ENCODE measurements at regions not wholly inside any gene's neighbourhood (a gene's known extent, or its start where the extent isn't known, plus 50 kb on each side); places are given as distances from the start of the nearest gene placed in this dataset.

GRCh38 chr10:128307820-128308219 is 181.6 kb upstream of the MKI67 start:
- TF ChIP-seq EZH2phosphoT487 (IDR thresholded peaks at IDR 0.05; ENCODE audit: low read depth, severe bottlenecking, unreplicated experiment) = no peak
- TF ChIP-seq EZH2 (IDR thresholded peaks at IDR 0.05; ENCODE audit: borderline replicate concordance) = no peak
- no peak for TF ChIP-seq CTCF (IDR thresholded peaks at IDR 0.05; ENCODE audit: poor library complexity)

GRCh38 chr10:128310971-128311658 is 184.9 kb upstream of the MKI67 start:
- Histone ChIP-seq H3K79me2 (no peaks in the 10 kb centered on the region), H3K27me3 (no peaks in the 10 kb centered on the region), H3K4me2 (no peak overlapping the region), H3K27ac (no peak overlapping the region), H2AFZ (no peak overlapping the region), H3K9me3 (ENCODE audit: low read depth) (no peaks in the 10 kb centered on the region), H3K4me3 (no peak overlapping the region), H3K4me1 (ENCODE audit: insufficient read depth) (no peaks in the 10 kb centered on the region), H3K36me3 (replicated peaks; ENCODE audit: insufficient read depth, low read depth) (no peaks in the 10 kb centered on the region), H4K20me1 (ENCODE audit: insufficient read depth, poor library complexity, severe bottlenecking) (no peaks in the 10 kb centered on the region), H3K9me2 (replicated peaks; ENCODE audit: insufficient read depth) (no peaks in the 10 kb centered on the region)
- 75% methylated on average over 9 of the region's 9 CpGs for WGBS (ENCODE audit: low lambda C conversion rate, missing lambda C conversion rate)
- DNase-seq (ENCODE audit: low spot score) = no peak
- TF ChIP-seq EZH2phosphoT487 (IDR thresholded peaks at IDR 0.05; ENCODE audit: low read depth, severe bottlenecking, unreplicated experiment) = no peak
- no peak for TF ChIP-seq CTCF (IDR thresholded peaks at IDR 0.05; ENCODE audit: poor library complexity)
- TF ChIP-seq EZH2 (IDR thresholded peaks at IDR 0.05; ENCODE audit: borderline replicate concordance) = no peak

More at GRCh38 chr10:128307820-128308219, 181.6 kb upstream of the MKI67 start:
- DNase-seq (ENCODE audit: low spot score) = no peak
- Histone ChIP-seq H3K27ac (no peak overlapping the region), H3K79me2 (no peaks in the 10 kb centered on the region), H3K9me2 (replicated peaks; ENCODE audit: insufficient read depth) (no peaks in the 10 kb centered on the region), H3K4me3 (no peak overlapping the region), H3K4me1 (ENCODE audit: insufficient read depth) (no peaks in the 10 kb centered on the region), H2AFZ (no peak overlapping the region), H3K36me3 (replicated peaks; ENCODE audit: insufficient read depth, low read depth) (no peaks in the 10 kb centered on the region), H3K9me3 (ENCODE audit: low read depth) (no peaks in the 10 kb centered on the region), H3K27me3 (no peaks in the 10 kb centered on the region), H3K4me2 (no peak overlapping the region), H4K20me1 (ENCODE audit: insufficient read depth, poor library complexity, severe bottlenecking) (no peaks in the 10 kb centered on the region)
- 85% methylated on average over 1 of the region's 1 CpG for WGBS (ENCODE audit: low lambda C conversion rate, missing lambda C conversion rate)

- no peaks in the 10 kb centered on the region for H4K20me1 ChIP-seq (ENCODE audit: insufficient read depth, poor library complexity, severe bottlenecking)
- H3K4me1 ChIP-seq (ENCODE audit: insufficient read depth) = no peaks in the 10 kb centered on the region
- no peaks in the 10 kb centered on the region for H3K27me3 ChIP-seq
- no peak overlapping the region for H3K27ac ChIP-seq
- H3K4me3 ChIP-seq = no peak overlapping the region
- no peaks in the 10 kb centered on the region for H3K9me2 ChIP-seq (replicated peaks; ENCODE audit: insufficient read depth)
- no peaks in the 10 kb centered on the region for H3K9me3 ChIP-seq (ENCODE audit: low read depth)
- 93% methylated on average over 7 of the region's 7 CpGs for WGBS (ENCODE audit: low lambda C conversion rate, missing lambda C conversion rate)
- TF ChIP-seq EZH2 (IDR thresholded peaks at IDR 0.05; ENCODE audit: borderline replicate concordance) (no peak), EZH2phosphoT487 (IDR thresholded peaks at IDR 0.05; ENCODE audit: low read depth, severe bottlenecking, unreplicated experiment) (no peak), CTCF (IDR thresholded peaks at IDR 0.05; ENCODE audit: poor library complexity) (no peak)
- no peak for DNase-seq (ENCODE audit: low spot score)
- H3K79me2 ChIP-seq = no peaks in the 10 kb centered on the region
- no peak overlapping the region for H3K4me2 ChIP-seq
- H2AFZ ChIP-seq = no peak overlapping the region
- no peaks in the 10 kb centered on the region for H3K36me3 ChIP-seq (replicated peaks; ENCODE audit: insufficient read depth, low read depth)
These were observed 186.0 kb upstream of the MKI67 start for GRCh38 chr10:128312250-128312649.
